Esophagus (tissue), 2 donors: ENCODE measurements at regions not wholly inside any gene's neighbourhood (a gene's known extent, or its start where the extent isn't known, plus 50 kb on each side); places are given as distances from the start of the nearest gene placed in this dataset.
"Not testable (repeated sequence)": the region's sequence is repeated elsewhere in the genome, so short reads cannot be mapped to it uniquely, and the experiment has no call there.

Experiments
- H3K27ac ChIP-seq, 2 donors: one replicate each; pipeline ENCODE4 v1.5.1; 2013; ENCODE audit warnings: low read depth in 2 of 2, mild to moderate bottlenecking in 2 of 2, inconsistent platforms in 1 of 2, low read length in 1 of 2, moderate library complexity in 1 of 2
- H3K27me3 ChIP-seq, 2 donors: one replicate each; pipeline ENCODE4 v1.6.1; 2013; ENCODE audit warnings: low read length in 2 of 2, control low read depth in 1 of 2, mild to moderate bottlenecking in 1 of 2; ENCODE audit not compliant: insufficient read depth in 2 of 2, control insufficient read depth in 1 of 2
- H3K36me3 ChIP-seq, 2 donors: one replicate each; pipeline ENCODE4 v1.6.1; 2013; ENCODE audit warnings: low read length in 1 of 2; ENCODE audit not compliant: control insufficient read depth in 2 of 2, insufficient read depth in 2 of 2
- H3K4me1 ChIP-seq, 2 donors: one replicate each; pipeline ENCODE4 v1.6.1; 2013; ENCODE audit warnings: low read length in 1 of 2; ENCODE audit not compliant: control insufficient read depth in 2 of 2, insufficient read depth in 2 of 2
- H3K4me3 ChIP-seq, 2 donors: one replicate each; pipeline ENCODE4 v1.5.1; 2013; ENCODE audit warnings: low read length in 2 of 2, mild to moderate bottlenecking in 2 of 2, low read depth in 1 of 2, moderate library complexity in 1 of 2
- H3K9me3 ChIP-seq, 2 donors: one replicate each; pipeline ENCODE4 v1.6.1; 2013; ENCODE audit warnings: mild to moderate bottlenecking in 2 of 2, low read depth in 1 of 2, low read length in 1 of 2, moderate library complexity in 1 of 2; ENCODE audit not compliant: control insufficient read depth in 2 of 2, insufficient read depth in 1 of 2
- WGBS, 2 donors: extraction: QIAGEN DNeasy Blood & Tissue Kit; methylation state at CpG; one replicate each; pipeline ENCODE4 v1.1.7; 2013; 5-methylcytosine and 5-hydroxymethylcytosine counted together
- donor health status: healthy with polysubstance abuse.
- donor health status: Bipolar disorder and iron deficiency.

- H3K36me3 ChIP-seq, H3K27me3 ChIP-seq, H3K4me1 ChIP-seq, H3K9me3 ChIP-seq, H3K27ac ChIP-seq, H3K4me3 ChIP-seq: not testable (repeated sequence)
- 82 to 87% methylated on average over 8 of the region's 8 CpGs for WGBS, 2 donors
Observed at GRCh38 chr12:131520553-131520952, 190.3 kb upstream of the SFSWAP start.

GRCh38 chr12:131521326-131521725, 189.6 kb upstream of the SFSWAP start:
- Histone ChIP-seq H3K27ac (no peak overlapping the region), H3K4me1 (no peaks in the 10 kb centered on the region), H3K27me3 (no peaks in the 10 kb centered on the region), H3K9me3 (no peaks in the 10 kb centered on the region), H3K36me3 (no peaks in the 10 kb centered on the region), H3K4me3 (no peak overlapping the region)
- 78 to 80% methylated on average over 6 of the region's 6 CpGs for WGBS, 2 donors

DNA sequence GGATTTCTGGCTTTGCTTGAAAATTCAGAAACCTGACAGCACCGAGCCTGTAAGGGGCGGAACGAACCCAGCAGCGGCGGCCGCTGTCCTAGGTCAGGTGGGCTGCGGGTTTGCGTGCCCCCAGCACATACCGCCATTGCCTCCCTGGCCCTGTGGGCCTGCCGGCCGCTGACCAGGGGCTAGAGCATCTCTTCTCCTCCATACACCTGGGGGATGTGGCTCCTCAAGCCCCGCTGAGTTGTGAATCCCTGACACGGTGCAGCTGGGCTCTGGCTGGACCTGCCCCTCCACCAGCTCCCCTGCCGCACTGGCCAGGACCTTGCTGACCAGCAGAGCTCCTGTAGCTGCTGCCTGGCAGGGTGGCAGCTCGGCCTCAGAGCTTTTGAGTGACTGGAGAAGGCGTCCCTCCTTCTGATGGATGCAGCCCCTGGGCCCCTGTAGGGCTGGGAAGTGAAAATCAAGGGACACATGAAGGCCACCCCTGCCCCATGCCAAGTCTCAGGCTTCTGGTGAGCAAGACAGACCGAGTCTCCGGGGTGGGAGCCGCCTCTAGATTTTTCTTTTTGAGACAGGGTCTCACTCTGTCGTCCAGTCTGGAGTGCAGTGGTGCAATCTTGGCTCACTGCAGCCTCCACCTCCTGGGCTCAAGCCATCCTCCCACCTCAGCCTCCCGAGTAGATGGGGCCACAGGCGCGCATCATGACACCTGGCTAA, 184.9 kb upstream of the SFSWAP start:
- Histone ChIP-seq H3K36me3 (no peaks in the 10 kb centered on the region), H3K9me3 (no peaks in the 10 kb centered on the region), H3K27me3 (no peaks in the 10 kb centered on the region), H3K4me1 (no peaks in the 10 kb centered on the region), H3K27ac (no peak overlapping the region), H3K4me3 (no peak overlapping the region)
- 83 to 85% methylated on average over 23 of the region's 23 CpGs for WGBS, 2 donors

- H3K4me3 ChIP-seq: no peak overlapping the region
- no peaks in the 10 kb centered on the region for H3K9me3 ChIP-seq
- H3K27me3 ChIP-seq: no peaks in the 10 kb centered on the region
- H3K4me1 ChIP-seq: no peaks in the 10 kb centered on the region
- no peaks in the 10 kb centered on the region for H3K36me3 ChIP-seq
- 68 to 71% methylated on average over 11 of the region's 11 CpGs for WGBS, 2 donors
- no peak overlapping the region for H3K27ac ChIP-seq
Observed at GRCh38 chr12:131527092-131527491, 183.8 kb upstream of the SFSWAP start.

GRCh38 chr12:131527736-131528135, 183.2 kb upstream of the SFSWAP start:
- no peak overlapping the region for H3K27ac ChIP-seq
- no peaks in the 10 kb centered on the region for H3K36me3 ChIP-seq
- no peak overlapping the region for H3K4me3 ChIP-seq
- no peaks in the 10 kb centered on the region for H3K27me3 ChIP-seq
- 80 to 81% methylated on average over 9 of the region's 9 CpGs for WGBS, 2 donors
- no peaks in the 10 kb centered on the region for H3K9me3 ChIP-seq
- no peaks in the 10 kb centered on the region for H3K4me1 ChIP-seq

DNA sequence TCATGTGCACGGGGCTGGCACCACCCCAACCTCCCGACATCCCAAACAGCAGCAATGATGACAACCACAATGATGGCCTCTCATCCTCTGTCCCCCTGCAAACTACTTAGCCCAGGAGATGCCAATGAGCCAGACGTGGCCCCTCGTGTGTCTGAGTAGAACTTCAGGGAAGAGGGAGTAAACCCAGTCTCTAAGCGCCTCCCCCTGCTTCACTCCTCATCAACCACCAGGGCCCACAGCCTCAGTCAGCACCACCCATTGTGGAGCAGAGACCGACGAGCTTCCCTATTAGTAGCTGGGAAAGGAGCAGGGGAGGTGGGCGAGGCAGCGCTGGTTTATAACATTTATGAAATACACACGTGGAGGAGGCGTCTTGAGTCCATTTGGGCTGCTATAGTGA, 182.7 kb upstream of the SFSWAP start:
- Histone ChIP-seq H3K27me3 (no peaks in the 10 kb centered on the region), H3K4me3 (no peak overlapping the region), H3K36me3 (no peaks in the 10 kb centered on the region), H3K9me3 (no peaks in the 10 kb centered on the region), H3K27ac (no peak overlapping the region), H3K4me1 (no peaks in the 10 kb centered on the region)
- 80 to 85% methylated on average over 11 of the region's 11 CpGs for WGBS, 2 donors

DNA sequence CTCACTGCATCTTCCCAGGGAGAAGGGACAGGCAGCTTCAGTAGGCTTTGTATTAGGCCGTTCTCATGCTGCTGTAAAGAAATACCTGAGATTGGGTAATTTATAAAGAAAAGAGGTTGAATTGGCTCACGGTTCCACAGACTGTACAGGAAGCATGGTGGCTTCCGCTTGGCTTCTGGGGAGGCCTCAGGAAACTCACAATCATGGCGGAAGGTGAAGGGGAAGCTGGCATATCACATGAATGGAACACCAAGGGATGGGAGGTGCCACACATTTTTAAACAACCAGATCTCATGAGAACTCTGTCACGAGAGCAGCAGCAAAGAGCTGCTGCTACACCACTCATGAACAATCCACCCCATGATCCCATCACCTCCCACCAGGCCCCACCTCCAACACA, 182.2 kb upstream of the SFSWAP start:
- Histone ChIP-seq H3K9me3 (no peaks in the 10 kb centered on the region), H3K36me3 (no peaks in the 10 kb centered on the region), H3K27ac (no peak overlapping the region), H3K27me3 (no peaks in the 10 kb centered on the region), H3K4me3 (no peak overlapping the region), H3K4me1 (no peaks in the 10 kb centered on the region)
- 71 to 78% methylated on average over 5 of the region's 5 CpGs for WGBS, 2 donors

- no peaks in the 10 kb centered on the region for H3K9me3 ChIP-seq
Observed at GRCh38 chr12:131529196-131530040, 181.5 kb upstream of the SFSWAP start.

DNA sequence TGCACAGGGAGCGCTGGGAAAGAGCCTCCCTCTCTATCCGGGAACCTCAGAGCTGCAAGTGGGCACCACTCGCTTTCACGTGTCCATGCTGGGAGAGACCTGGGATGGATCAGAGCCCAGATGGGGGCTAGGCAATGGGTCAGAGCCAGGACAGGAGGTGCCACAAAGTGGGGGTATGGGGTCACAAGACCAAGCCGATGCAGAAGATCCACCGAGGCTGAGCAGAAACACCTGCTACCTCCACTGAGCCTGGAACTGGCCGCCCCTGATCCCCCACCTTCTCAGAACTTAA, 180.9 kb upstream of the SFSWAP start:
- no peaks in the 10 kb centered on the region for H3K4me1 ChIP-seq
- H3K36me3 ChIP-seq: no peaks in the 10 kb centered on the region
- no peak overlapping the region for H3K4me3 ChIP-seq
- no peaks in the 10 kb centered on the region for H3K27me3 ChIP-seq
- no peak overlapping the region for H3K27ac ChIP-seq
- no peaks in the 10 kb centered on the region for H3K9me3 ChIP-seq
- 85 to 90% methylated on average over 7 of the region's 7 CpGs for WGBS, 2 donors

More at GRCh38 chr12:131529196-131530040, 181.5 kb upstream of the SFSWAP start:
- WGBS, 2 donors: 89 to 93% methylated on average over 18 of the region's 18 CpGs
- Histone ChIP-seq H3K27ac (no peak overlapping the region), H3K4me3 (no peak overlapping the region), H3K4me1 (no peaks in the 10 kb centered on the region), H3K27me3 (no peaks in the 10 kb centered on the region), H3K36me3 (no peaks in the 10 kb centered on the region)

GRCh38 chr12:131530422-131530821, 180.5 kb upstream of the SFSWAP start:
- H3K27ac ChIP-seq: no peak overlapping the region
- no peak overlapping the region for H3K4me3 ChIP-seq
- 25 to 35% methylated on average over 5 of the region's 5 CpGs for WGBS, 2 donors
- H3K36me3 ChIP-seq: no peaks in the 10 kb centered on the region
- H3K27me3 ChIP-seq: no peaks in the 10 kb centered on the region
- no peaks in the 10 kb centered on the region for H3K4me1 ChIP-seq
- no peaks in the 10 kb centered on the region for H3K9me3 ChIP-seq
